A549 (cell line): ENCODE measurements at regions not wholly inside any gene's neighbourhood (a gene's known extent, or its start where the extent isn't known, plus 50 kb on each side); places are given as distances from the start of the nearest gene placed in this dataset.
A peak's percentile ranks its signal among the peaks of the same experiment; 100 is the strongest.

ENCODE experiments used
- ATAC-seq, 2 experiments: fragments of 200-7000 bp in 1 of 2; fragments of >200 bp in 1 of 2; cut with Nextera tagmentation in 1 of 2; cut with Tn5 transposase in 1 of 2; 3 replicates each; pipeline versions ENCODE4 v1.8.0 to v1.9.1; 2018 to 2020; ENCODE audit warnings: mild to moderate bottlenecking in 1 of 2, moderate library complexity in 1 of 2
- CTCF ChIA-PET: fragments of 300-600 bp; sonication (Branson Sonifier 250); formaldehyde crosslinking; extraction: SDS; loops from one replicate; lab custom pipeline; 2021; ENCODE audit warnings: antibody characterized with exemption, inconsistent platforms; lab: Yijun Ruan, JAX
- POLR2A ChIA-PET: fragments of 350-600 bp; formaldehyde crosslinking; extraction: SDS; loops from one replicate; lab custom pipeline; 2021; ENCODE audit warnings: antibody characterized with exemption, inconsistent platforms; lab: Yijun Ruan, JAX
- DNase-seq, 2 experiments: peaks; one replicate each; pipeline versions ENCODE4 v3.0.0 to v3.0.0-alpha.2; 2011 to 2016; ENCODE audit warnings: low read depth in 1 of 2, low spot score in 1 of 2
- FAIRE-seq: peaks from 2 replicates; lab custom pipeline; 2011; peaks lifted over from hg19 to GRCh38; lab: Jason Lieb, UNC
- H3K27ac ChIP-seq, 2 experiments: fragments of >200 bp; sonication (Bioruptor Twin); formaldehyde crosslinking; 3 replicates each; pipeline ENCODE4 v1.5.1; 2016 to 2017
- H3K4me1 ChIP-seq: fragments of >200 bp; sonication (Bioruptor Twin); formaldehyde crosslinking; 3 replicates; pipeline ENCODE4 v1.6.1; 2016
- H3K4me2 ChIP-seq: fragments of >200 bp; sonication (Bioruptor Twin); formaldehyde crosslinking; 3 replicates; pipeline ENCODE4 v1.6.1; 2016
- H3K4me3 ChIP-seq: fragments of >200 bp; sonication (Bioruptor Twin); formaldehyde crosslinking; 3 replicates; pipeline ENCODE4 v1.5.1; 2016
- H3K9me3 ChIP-seq: fragments of >200 bp; sonication (Bioruptor Twin); formaldehyde crosslinking; 3 replicates; pipeline ENCODE4 v1.6.1; 2016
- CBX2 ChIP-seq: fragments of 200-600 bp; sonication (generic); IDR thresholded peaks from 2 replicates; pipeline ENCODE4 v1.6.1; 2016; ENCODE audit warnings: low read depth, mild to moderate bottlenecking, borderline replicate concordance
- CHD2 ChIP-seq: fragments of 150-350 bp; IDR thresholded peaks from 2 replicates; pipeline ENCODE4 v1.6.1; 2014; ENCODE audit warnings: low read length; ENCODE audit not compliant: partially characterized antibody
- CHD4 ChIP-seq: fragments of 200-600 bp; sonication (generic); IDR thresholded peaks from 2 replicates; pipeline ENCODE4 v1.6.1; 2016; ENCODE audit warnings: antibody characterized with exemption, mild to moderate bottlenecking, borderline replicate concordance
- EHMT2 ChIP-seq: fragments of 200-600 bp; sonication (generic); IDR thresholded peaks from 2 replicates; pipeline ENCODE4 v1.6.1; 2016; ENCODE audit warnings: antibody characterized with exemption, low read depth, mild to moderate bottlenecking, moderate library complexity
- ESRRA ChIP-seq: fragments of 150-350 bp; IDR thresholded peaks from 2 replicates; pipeline ENCODE4 v1.6.1; 2014; ENCODE audit warnings: mild to moderate bottlenecking, low read length, borderline replicate concordance
- FOSB ChIP-seq: fragments of 250-450 bp; sonication (Bioruptor Pico); IDR thresholded peaks from 2 replicates; pipeline ENCODE4 v1.5.0; 2020; ENCODE audit warnings: mild to moderate bottlenecking, moderate library complexity
- HDAC2 ChIP-seq: fragments of 200-600 bp; sonication (generic); IDR thresholded peaks from 2 replicates; pipeline ENCODE4 v1.6.1; 2016
- HEYL ChIP-seq: fragments of 250-450 bp; sonication (Bioruptor Pico); IDR thresholded peaks from 2 replicates; pipeline ENCODE4 v1.8.0; 2021; ENCODE audit warnings: mild to moderate bottlenecking, moderate library complexity
- HOXA7 ChIP-seq: fragments of 250-450 bp; sonication (Bioruptor Pico); IDR thresholded peaks from 2 replicates; pipeline ENCODE4 v1.5.0; 2020; ENCODE audit warnings: mild to moderate bottlenecking, moderate library complexity
- HOXB5 ChIP-seq: fragments of 250-450 bp; sonication (Bioruptor Pico); IDR thresholded peaks from 2 replicates; pipeline ENCODE4 v1.5.0; 2020; ENCODE audit warnings: mild to moderate bottlenecking, moderate library complexity
- KDM5A ChIP-seq: fragments of 200-600 bp; sonication (generic); IDR thresholded peaks from 2 replicates; pipeline ENCODE4 v1.6.1; 2016; ENCODE audit warnings: antibody characterized with exemption, mild to moderate bottlenecking
- MAZ ChIP-seq: fragments of 150-350 bp; IDR thresholded peaks from 2 replicates; pipeline ENCODE4 v1.6.1; 2014; ENCODE audit warnings: antibody characterized with exemption, low read depth, low read length, borderline replicate concordance
- MYC ChIP-seq: IDR thresholded peaks from 2 replicates; pipeline ENCODE4 v1.6.1; 2012; ENCODE audit warnings: mild to moderate bottlenecking, inconsistent platforms, low read length, improper control_type of control experiment, borderline replicate concordance
- NFE2L2 ChIP-seq: fragments of 150-350 bp; conservative IDR thresholded peaks from 2 replicates; pipeline ENCODE4 v1.6.1; 2014; ENCODE audit warnings: low read length
- POLR2AphosphoS2 ChIP-seq: conservative IDR thresholded peaks from 2 replicates; pipeline ENCODE4 v1.6.1; 2012; ENCODE audit warnings: low read length, improper control_type of control experiment, inconsistent platforms
- RCOR1 ChIP-seq: fragments of 150-350 bp; IDR thresholded peaks from 2 replicates; pipeline ENCODE4 v1.6.1; 2014; ENCODE audit warnings: antibody characterized with exemption, low read length, low read depth
- RFX5 ChIP-seq: fragments of 450-650 bp; IDR thresholded peaks from 2 replicates; pipeline ENCODE4 v1.7.1; 2014; ENCODE audit warnings: antibody characterized with exemption, mild to moderate bottlenecking, moderate library complexity
- RNF2 ChIP-seq: fragments of 200-600 bp; sonication (generic); IDR thresholded peaks from 2 replicates; pipeline ENCODE4 v1.6.1; 2016; ENCODE audit warnings: low read depth, mild to moderate bottlenecking, antibody characterized with exemption, moderate library complexity, borderline replicate concordance
- TFCP2L1 ChIP-seq: fragments of 250-450 bp; sonication (Bioruptor Pico); IDR thresholded peaks from 2 replicates; pipeline ENCODE4 v1.5.0; 2021; ENCODE audit warnings: mild to moderate bottlenecking
- TP53 ChIP-seq: fragments of 250-450 bp; sonication (Bioruptor Pico); IDR thresholded peaks from 2 replicates; pipeline ENCODE4 v1.5.0; 2021; ENCODE audit warnings: mild to moderate bottlenecking, moderate library complexity
- ZNF302 ChIP-seq: fragments of 250-450 bp; sonication (Bioruptor Pico); IDR thresholded peaks from 2 replicates; pipeline ENCODE4 v1.9.0; 2021; ENCODE audit warnings: inconsistent platforms, mild to moderate bottlenecking, moderate library complexity
- WGBS: methylation state at CpG from one replicate; pipeline ENCODE4 v1.1.6; 2017; ENCODE audit errors: missing lambda C conversion rate; 5-methylcytosine and 5-hydroxymethylcytosine counted together
- TF ChIP-seq, protein P1 (sequence below): IDR thresholded peaks from 2 replicates; pipeline ENCODE4 v1.6.1; 2012
- TF ChIP-seq, protein P2 (sequence below): IDR thresholded peaks from 2 replicates; pipeline ENCODE4 v1.6.1; 2012
- TF ChIP-seq, protein P3 (sequence below): fragments of 250-450 bp; sonication (Bioruptor Pico); IDR thresholded peaks from 2 replicates; pipeline ENCODE4 v1.5.0; 2020; ENCODE audit warnings: low read depth, mild to moderate bottlenecking, moderate library complexity

- TF ChIP-seq, protein P1, sequence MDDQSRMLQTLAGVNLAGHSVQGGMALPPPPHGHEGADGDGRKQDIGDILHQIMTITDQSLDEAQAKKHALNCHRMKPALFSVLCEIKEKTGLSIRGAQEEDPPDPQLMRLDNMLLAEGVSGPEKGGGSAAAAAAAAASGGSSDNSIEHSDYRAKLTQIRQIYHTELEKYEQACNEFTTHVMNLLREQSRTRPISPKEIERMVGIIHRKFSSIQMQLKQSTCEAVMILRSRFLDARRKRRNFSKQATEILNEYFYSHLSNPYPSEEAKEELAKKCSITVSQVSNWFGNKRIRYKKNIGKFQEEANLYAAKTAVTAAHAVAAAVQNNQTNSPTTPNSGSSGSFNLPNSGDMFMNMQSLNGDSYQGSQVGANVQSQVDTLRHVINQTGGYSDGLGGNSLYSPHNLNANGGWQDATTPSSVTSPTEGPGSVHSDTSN, result no peak
- TF ChIP-seq, protein P2, sequence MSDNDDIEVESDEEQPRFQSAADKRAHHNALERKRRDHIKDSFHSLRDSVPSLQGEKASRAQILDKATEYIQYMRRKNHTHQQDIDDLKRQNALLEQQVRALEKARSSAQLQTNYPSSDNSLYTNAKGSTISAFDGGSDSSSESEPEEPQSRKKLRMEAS, result no peak
- TF ChIP-seq RFX5 (no peak), NFE2L2 (no peak), TP53 (CRISPR knock-in tag) (no peak), KDM5A (no peak), MAZ (no peak)
- TF ChIP-seq, protein P3, sequence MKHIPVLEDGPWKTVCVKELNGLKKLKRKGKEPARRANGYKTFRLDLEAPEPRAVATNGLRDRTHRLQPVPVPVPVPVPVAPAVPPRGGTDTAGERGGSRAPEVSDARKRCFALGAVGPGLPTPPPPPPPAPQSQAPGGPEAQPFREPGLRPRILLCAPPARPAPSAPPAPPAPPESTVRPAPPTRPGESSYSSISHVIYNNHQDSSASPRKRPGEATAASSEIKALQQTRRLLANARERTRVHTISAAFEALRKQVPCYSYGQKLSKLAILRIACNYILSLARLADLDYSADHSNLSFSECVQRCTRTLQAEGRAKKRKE, result no peak
These were observed 795.3 kb downstream of the TYW1 start (continued) for GRCh38 chr7:67791918-67792317.

DNA sequence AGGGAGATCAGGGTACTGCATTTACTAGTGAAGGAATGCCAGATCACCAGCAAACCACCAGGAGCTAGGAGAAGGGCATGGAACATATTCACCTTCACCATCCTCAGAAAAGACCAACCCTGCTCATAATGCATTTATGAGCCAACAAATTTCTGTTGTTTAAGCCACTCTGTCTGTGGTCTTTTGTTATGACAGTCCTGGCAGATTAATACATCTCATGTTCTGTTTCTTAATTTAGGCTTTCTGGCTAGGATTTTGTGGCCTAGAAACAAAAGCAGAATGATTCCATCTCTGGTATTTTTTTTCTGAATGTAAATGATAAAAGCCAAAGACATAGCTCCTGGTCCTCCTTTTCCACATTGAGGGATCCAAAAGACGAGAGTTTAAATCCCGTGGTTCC is 797.9 kb downstream of the TYW1 start:
- DNase-seq (no peak), FAIRE-seq (no peak), ATAC-seq (no peak)
- Histone ChIP-seq H3K4me1 (no peaks in the 10 kb centered on the region), H3K9me3 (0 out of 3 replicates have a peak, but pooled peaks cover under 1% of the 10 kb centered on the region), H3K27ac (no peak overlapping the region), H3K4me3 (no peak overlapping the region), H3K4me2 (no peak overlapping the region)
- POLR2A ChIA-PET, result no interaction called here
- 18% methylated on average over 2 of the region's 2 CpGs for WGBS
- no peak for TF ChIP-seq ZNF302 (CRISPR knock-in tag)
- CTCF ChIA-PET, result no interaction called here

GRCh38 chr7:67803789-67804188 is 807.2 kb downstream of the TYW1 start:
- WGBS, result 24% methylated on average over 8 of the region's 8 CpGs
- Histone ChIP-seq H3K4me1 (no peaks in the 10 kb centered on the region), H3K4me3 (no peak overlapping the region), H3K27ac (no peak overlapping the region), H3K9me3 (0 out of 3 replicates have a peak, but pooled peaks cover 4% of the 10 kb centered on the region), H3K4me2 (no peak overlapping the region)
- no peak for DNase-seq
- peak; percentile 34 to 54; a peak in 5 of 6 replicates for ATAC-seq
- TF ChIP-seq CBX2, result no peak
- no peak for TF ChIP-seq MAZ
- no peak for TF ChIP-seq ESRRA
- no peak for TF ChIP-seq TFCP2L1
- no peak for TF ChIP-seq POLR2AphosphoS2
- TF ChIP-seq HOXA7, result no peak
- no peak for TF ChIP-seq EHMT2
- TF ChIP-seq HEYL, result no peak
- TF ChIP-seq RNF2, result no peak
- TF ChIP-seq ZNF302 (CRISPR knock-in tag), result no peak
- TF ChIP-seq MYC, result no peak
- TF ChIP-seq FOSB (CRISPR knock-in tag), result no peak
- TF ChIP-seq CHD4, result no peak
- TF ChIP-seq CHD2, result no peak
- no peak for TF ChIP-seq HOXB5 (CRISPR knock-in tag)
- TF ChIP-seq, protein P1, result no peak
- TF ChIP-seq HDAC2, result no peak
- no peak for TF ChIP-seq RCOR1
- TF ChIP-seq RFX5, result no peak
- POLR2A ChIA-PET, result no interaction called here
- FAIRE-seq, result no peak
- CTCF ChIA-PET, result no interaction called here
